ENCODE measurements at regions not wholly inside any gene's neighbourhood (a gene's known extent, or its start where the extent isn't known, plus 50 kb on each side); places are given as distances from the start of the nearest gene placed in this dataset.

DNA sequence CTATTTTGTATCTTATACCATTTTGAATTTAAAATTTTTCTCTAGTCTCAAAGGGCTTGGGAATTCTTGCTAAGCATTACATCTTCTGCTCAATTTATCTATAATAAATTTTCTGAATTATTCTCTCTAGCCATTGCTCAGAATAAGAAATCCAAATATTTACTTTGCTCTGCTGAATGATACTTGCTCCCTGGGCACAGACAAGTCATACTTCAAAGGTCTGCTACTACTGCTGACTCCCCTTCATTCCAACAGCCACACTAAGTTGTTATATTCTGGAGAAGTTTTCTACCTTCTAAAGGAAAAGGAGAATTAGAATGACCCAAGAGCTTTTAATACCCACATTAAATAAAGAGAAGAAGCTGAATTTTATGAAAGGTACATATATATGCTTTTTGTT is 460.3 kb upstream of the ZNF717 start:
- DNase-seq, result no peak
- TF ChIP-seq, protein P1, sequence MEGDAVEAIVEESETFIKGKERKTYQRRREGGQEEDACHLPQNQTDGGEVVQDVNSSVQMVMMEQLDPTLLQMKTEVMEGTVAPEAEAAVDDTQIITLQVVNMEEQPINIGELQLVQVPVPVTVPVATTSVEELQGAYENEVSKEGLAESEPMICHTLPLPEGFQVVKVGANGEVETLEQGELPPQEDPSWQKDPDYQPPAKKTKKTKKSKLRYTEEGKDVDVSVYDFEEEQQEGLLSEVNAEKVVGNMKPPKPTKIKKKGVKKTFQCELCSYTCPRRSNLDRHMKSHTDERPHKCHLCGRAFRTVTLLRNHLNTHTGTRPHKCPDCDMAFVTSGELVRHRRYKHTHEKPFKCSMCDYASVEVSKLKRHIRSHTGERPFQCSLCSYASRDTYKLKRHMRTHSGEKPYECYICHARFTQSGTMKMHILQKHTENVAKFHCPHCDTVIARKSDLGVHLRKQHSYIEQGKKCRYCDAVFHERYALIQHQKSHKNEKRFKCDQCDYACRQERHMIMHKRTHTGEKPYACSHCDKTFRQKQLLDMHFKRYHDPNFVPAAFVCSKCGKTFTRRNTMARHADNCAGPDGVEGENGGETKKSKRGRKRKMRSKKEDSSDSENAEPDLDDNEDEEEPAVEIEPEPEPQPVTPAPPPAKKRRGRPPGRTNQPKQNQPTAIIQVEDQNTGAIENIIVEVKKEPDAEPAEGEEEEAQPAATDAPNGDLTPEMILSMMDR (IDR thresholded peaks at IDR 0.05), result no peak
- Mint-ChIP-seq H3K27me3 (ENCODE audit: insufficient read depth) (no peaks in the 10 kb centered on the region; the same call in 1 of the 2 replicates), H3K27ac (no peak overlapping the region), H3K4me1 (ENCODE audit: low read depth) (no peaks in the 10 kb centered on the region), H3K4me3 (no peak overlapping the region), H3K36me3 (ENCODE audit: low read depth) (no peaks in the 10 kb centered on the region), H3K9me3 (peaks cover 11% of the 10 kb centered on the region; the same call in 1 of the 2 replicates)

GRCh38 chr3:76264496-76264895 is 479.1 kb upstream of the ZNF717 start:
- no peak for DNase-seq
- H3K27me3 Mint-ChIP-seq (ENCODE audit: insufficient read depth), result no peaks in the 10 kb centered on the region
- no peak overlapping the region for H3K27ac Mint-ChIP-seq
- H3K4me1 Mint-ChIP-seq (ENCODE audit: low read depth), result no peaks in the 10 kb centered on the region
- no peaks in the 10 kb centered on the region for H3K36me3 Mint-ChIP-seq (ENCODE audit: low read depth)
- no peak overlapping the region for H3K4me3 Mint-ChIP-seq
- peaks cover 32% of the 10 kb centered on the region for H3K9me3 Mint-ChIP-seq
- TF ChIP-seq, protein P1 (IDR thresholded peaks at IDR 0.05), result no peak

GRCh38 chr3:76264911-76265310 is 479.6 kb upstream of the ZNF717 start:
- no peaks in the 10 kb centered on the region for H3K27me3 Mint-ChIP-seq (ENCODE audit: insufficient read depth)
- no peaks in the 10 kb centered on the region for H3K4me1 Mint-ChIP-seq (ENCODE audit: low read depth)
- no peak overlapping the region for H3K27ac Mint-ChIP-seq
- no peak overlapping the region for H3K4me3 Mint-ChIP-seq
- TF ChIP-seq, protein P1 (IDR thresholded peaks at IDR 0.05), result no peak
- H3K36me3 Mint-ChIP-seq (ENCODE audit: low read depth), result no peaks in the 10 kb centered on the region
- peaks cover 28% of the 10 kb centered on the region for H3K9me3 Mint-ChIP-seq
- DNase-seq, result no peak

DNA sequence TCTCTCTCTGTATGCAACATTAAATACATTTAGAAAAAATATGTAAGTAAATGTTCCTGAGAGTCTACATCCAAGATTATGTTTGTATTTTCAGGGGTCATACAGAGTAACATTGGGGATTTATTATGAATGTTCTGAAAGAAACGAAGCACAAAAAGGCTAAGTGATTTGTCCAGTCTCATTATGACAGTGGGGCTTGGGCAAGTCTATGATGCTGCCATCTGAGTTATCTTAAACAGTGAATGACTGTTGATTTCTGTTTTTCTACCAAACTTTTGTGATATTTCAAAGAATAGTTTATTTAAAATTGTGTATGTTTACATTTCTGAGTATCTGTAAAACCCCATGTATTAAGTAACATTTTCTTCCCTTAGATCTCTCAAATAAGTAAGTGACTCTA is 481.2 kb upstream of the ZNF717 start:
- TF ChIP-seq, protein P1 (IDR thresholded peaks at IDR 0.05), result no peak
- H3K9me3 Mint-ChIP-seq, result peaks cover 25% of the 10 kb centered on the region
- H3K27ac Mint-ChIP-seq, result no peak overlapping the region
- H3K4me1 Mint-ChIP-seq (ENCODE audit: low read depth), result no peaks in the 10 kb centered on the region
- no peaks in the 10 kb centered on the region for H3K36me3 Mint-ChIP-seq (ENCODE audit: low read depth)
- H3K4me3 Mint-ChIP-seq, result no peak overlapping the region
- no peaks in the 10 kb centered on the region for H3K27me3 Mint-ChIP-seq (ENCODE audit: insufficient read depth)
- no peak for DNase-seq

DNA sequence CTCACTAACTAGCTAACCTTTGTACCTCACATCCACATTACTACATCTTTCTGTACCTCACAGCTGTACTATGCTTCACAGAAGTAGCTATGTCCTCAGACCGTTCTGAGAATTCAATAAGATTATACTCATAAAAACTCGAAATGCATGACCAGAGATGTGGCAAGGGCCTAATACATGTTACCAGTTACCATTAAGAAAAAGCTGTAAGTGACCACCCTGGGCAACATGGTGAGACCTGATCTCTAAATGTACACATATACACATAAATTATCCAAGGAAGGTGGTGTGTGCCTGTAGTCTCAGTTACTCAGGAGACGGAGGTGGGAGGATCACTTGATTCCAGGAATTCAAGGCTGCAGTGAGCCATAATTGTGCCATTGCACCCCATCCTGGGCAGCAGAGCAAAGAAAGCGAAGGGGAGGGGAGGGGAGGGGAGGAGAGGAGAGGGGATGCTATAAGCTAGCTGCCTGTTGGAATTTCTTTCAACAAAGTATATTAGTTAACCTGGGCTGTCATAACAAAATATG is 482.6 kb upstream of the ZNF717 start:
- Mint-ChIP-seq H3K9me3 (peaks cover 17% of the 10 kb centered on the region), H3K27ac (no peak overlapping the region), H3K27me3 (ENCODE audit: insufficient read depth) (no peaks in the 10 kb centered on the region), H3K36me3 (ENCODE audit: low read depth) (no peaks in the 10 kb centered on the region), H3K4me1 (ENCODE audit: low read depth) (no peaks in the 10 kb centered on the region), H3K4me3 (no peak overlapping the region)
- no peak for DNase-seq
- TF ChIP-seq, protein P1 (IDR thresholded peaks at IDR 0.05), result no peak

DNA sequence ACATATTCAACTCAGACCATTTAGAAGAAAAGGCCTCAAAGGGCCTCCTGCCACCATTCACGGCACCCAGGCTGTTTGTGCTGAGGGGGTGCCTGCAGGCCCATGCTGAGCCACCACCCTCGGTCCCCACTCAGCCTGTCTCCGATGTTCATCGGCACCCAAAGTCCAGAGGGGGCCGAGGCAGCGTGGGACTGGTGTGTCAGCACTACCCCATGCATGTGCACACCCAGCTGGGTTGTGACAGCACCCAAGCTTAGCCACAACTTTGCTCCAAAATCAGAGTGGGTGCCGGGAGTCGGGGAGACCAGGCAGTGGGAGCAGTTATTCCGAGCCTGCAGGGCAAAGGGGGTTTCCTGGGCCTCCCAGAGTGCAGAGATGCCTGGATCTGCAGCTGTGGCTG is 508.5 kb upstream of the ZNF717 start:
- peaks cover 1% of the 10 kb centered on the region; the same call in 1 of the 2 replicates for H3K27me3 Mint-ChIP-seq (ENCODE audit: insufficient read depth)
- TF ChIP-seq, protein P1 (IDR thresholded peaks at IDR 0.05), result no peak
- no peak overlapping the region for H3K27ac Mint-ChIP-seq
- peaks cover 52% of the 10 kb centered on the region for H3K9me3 Mint-ChIP-seq
- no peaks in the 10 kb centered on the region for H3K4me1 Mint-ChIP-seq (ENCODE audit: low read depth)
- H3K4me3 Mint-ChIP-seq, result no peak overlapping the region
- no peak for DNase-seq
- 0 out of 2 replicates have a peak, but pooled peaks cover 1% of the 10 kb centered on the region for H3K36me3 Mint-ChIP-seq (ENCODE audit: low read depth)

Measured in HFFc6 (cell line).